Adrenal gland (tissue), 5 donors: ENCODE measurements at regions not wholly inside any gene's neighbourhood (a gene's known extent, or its start where the extent isn't known, plus 50 kb on each side); places are given as distances from the start of the nearest gene placed in this dataset.

Experiments used
- POLR2A ChIP-seq, 2 donors: fragments of 450-650 bp; IDR thresholded peaks; one replicate each; pipeline ENCODE4 v1.6.1; 2017; ENCODE audit warnings: antibody characterized with exemption in 2 of 2, mild to moderate bottlenecking in 2 of 2, moderate library complexity in 1 of 2
- TF ChIP-seq, protein P1 (sequence below), 6 experiments: fragments of 450-650 bp in 4 of 6; fragments of 200-600 bp in 2 of 6; sonication (generic) in 1 of 6; IDR thresholded peaks; 1 replicate in 5 of 6; 2 replicates in 1 of 6; pipeline versions ENCODE4 v1.5.1 to v1.8.0; 2016 to 2021; ENCODE audit warnings: antibody characterized with exemption in 6 of 6, mild to moderate bottlenecking in 2 of 6, moderate library complexity in 1 of 6
- donor health status: DM: no; HTN: no; CAD: no.

DNA sequence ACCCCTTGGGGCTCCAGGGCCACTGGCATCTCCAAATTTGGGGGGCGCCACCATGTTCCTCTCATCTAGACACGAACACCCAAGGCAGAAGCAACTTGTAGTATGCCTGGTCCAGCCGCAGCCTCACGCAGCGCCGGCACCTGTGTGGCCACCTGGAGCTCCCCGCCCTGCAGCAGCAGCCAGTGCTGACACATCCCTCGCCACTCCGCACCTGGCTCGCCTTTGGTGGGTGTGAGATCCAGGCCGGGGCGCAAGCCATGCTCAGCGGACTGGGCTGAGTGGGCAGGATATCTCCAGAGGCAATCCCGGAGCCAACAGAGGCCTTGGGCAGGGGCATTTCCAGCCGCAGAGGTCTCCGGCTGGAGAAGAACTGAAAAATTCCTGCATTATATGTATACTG is 1563.7 kb downstream of the NCAM2 start:
- TF ChIP-seq, protein P1, sequence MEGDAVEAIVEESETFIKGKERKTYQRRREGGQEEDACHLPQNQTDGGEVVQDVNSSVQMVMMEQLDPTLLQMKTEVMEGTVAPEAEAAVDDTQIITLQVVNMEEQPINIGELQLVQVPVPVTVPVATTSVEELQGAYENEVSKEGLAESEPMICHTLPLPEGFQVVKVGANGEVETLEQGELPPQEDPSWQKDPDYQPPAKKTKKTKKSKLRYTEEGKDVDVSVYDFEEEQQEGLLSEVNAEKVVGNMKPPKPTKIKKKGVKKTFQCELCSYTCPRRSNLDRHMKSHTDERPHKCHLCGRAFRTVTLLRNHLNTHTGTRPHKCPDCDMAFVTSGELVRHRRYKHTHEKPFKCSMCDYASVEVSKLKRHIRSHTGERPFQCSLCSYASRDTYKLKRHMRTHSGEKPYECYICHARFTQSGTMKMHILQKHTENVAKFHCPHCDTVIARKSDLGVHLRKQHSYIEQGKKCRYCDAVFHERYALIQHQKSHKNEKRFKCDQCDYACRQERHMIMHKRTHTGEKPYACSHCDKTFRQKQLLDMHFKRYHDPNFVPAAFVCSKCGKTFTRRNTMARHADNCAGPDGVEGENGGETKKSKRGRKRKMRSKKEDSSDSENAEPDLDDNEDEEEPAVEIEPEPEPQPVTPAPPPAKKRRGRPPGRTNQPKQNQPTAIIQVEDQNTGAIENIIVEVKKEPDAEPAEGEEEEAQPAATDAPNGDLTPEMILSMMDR (IDR thresholded peaks at IDR 0.05) = no peak
- no peak for TF ChIP-seq POLR2A (IDR thresholded peaks at IDR 0.05)
